GM19351 (cell line): ENCODE measurements at regions not wholly inside any gene's neighbourhood (a gene's known extent, or its start where the extent isn't known, plus 50 kb on each side); places are given as distances from the start of the nearest gene placed in this dataset.
"Not testable (repeated sequence)": the region's sequence is repeated elsewhere in the genome, so short reads cannot be mapped to it uniquely, and the experiment has no call there.

Source experiments
- ATAC-seq: cut with Tn5 transposase; IDR thresholded peaks from one replicate; pipeline ENCODE4 v1.9.1; 2021; ENCODE audit warnings: mild to moderate bottlenecking, moderate library complexity; ENCODE audit not compliant: unreplicated experiment

- no peak for ATAC-seq
Measured at GRCh38 chr3:153889905-153890334, 231.3 kb upstream of the ARHGEF26 start.

DNA sequence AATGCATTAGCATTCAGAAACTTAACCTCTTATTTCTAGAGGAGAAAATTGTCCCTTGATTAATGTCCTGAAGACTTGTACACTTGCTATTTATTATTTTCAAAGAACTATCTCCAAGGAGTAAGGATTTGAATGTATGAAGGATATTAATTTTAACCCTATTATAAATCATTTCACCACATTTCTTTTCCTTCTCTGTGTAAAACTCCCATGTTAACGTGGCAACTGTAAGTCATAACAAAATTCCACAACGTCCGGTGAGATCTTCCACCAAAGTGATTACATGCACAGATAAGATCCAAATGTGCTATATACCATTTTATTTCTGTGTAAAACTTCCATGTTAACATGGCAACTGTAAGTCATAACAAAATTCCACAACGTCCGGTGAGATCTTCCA is 229.1 kb upstream of the ARHGEF26 start:
- no peak for ATAC-seq

DNA sequence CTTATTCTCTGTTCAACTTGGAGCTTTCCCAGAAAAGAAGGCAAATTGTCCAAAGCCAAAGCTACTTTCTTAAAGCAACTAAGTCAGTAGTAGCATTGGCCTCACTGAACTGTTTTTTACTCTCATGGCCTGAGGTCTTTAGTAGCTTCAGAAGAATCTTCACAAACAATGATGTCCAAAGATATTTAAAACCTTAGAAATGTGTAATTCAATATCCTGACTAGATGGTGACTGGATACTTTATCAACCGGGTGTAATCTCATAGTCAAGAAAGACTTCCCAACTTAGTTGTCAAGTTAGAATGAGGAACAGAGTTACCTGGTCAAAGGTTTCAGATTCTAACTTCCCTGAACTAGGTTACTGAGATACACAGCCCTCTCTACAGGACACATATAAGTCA is 226.3 kb upstream of the ARHGEF26 start:
- no peak for ATAC-seq

DNA sequence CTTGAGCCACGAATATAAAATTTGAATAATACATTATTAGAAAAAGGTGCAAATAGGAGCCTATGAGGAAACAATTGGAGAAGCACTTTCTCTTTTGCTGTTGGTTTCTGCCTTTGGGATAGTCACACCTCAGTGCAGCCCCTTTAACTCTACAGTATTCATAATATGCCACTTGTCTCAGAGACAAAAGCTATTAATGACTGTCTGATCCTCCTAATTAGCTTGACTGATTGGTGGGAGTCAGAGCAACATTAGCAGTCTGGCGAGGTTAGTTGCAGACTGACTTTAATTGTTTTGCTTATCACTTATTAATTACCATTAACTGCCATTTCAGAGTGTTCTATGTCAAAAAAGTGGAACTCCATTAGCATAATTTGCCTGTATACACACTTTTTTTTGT is 225.0 kb upstream of the ARHGEF26 start:
- ATAC-seq, result no peak

DNA sequence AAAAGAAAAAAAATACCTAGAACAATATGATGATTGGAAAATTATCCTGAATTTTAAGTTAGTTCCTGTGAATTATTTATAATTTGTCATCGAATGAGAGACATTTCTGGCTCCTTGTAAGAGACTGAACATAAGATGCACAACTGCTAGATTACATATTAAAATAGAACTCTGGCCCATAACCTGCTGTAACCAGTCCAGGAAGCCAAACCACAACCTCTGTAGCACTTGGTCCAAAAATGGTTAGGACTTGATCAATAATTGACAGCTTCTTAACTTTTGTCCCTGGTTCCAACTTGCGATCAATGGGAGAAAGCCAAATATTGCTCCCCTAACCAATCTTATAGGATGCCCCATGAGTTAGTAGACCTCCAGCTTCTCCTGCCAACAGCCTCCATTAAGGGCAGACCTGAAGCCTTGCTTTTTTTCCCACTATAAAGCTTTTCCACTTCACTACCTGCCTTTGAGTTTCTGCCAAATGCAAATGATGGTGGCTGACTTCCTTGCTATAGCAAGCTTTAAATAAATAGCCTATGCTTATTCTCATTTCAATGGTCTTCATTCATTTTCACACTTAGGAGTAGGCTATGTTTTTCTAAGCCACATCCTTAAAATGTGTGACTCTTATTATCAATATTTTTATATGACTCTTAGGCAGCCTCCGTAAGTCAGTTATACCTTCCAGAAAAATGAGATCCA is 224.0 kb upstream of the ARHGEF26 start:
- peak; percentile 59 for ATAC-seq

- peak; percentile 76 for ATAC-seq
Measured at GRCh38 chr3:153897842-153898241, 223.3 kb upstream of the ARHGEF26 start.

GRCh38 chr3:153901152-153901551 is 220.0 kb upstream of the ARHGEF26 start:
- ATAC-seq, result no peak

DNA sequence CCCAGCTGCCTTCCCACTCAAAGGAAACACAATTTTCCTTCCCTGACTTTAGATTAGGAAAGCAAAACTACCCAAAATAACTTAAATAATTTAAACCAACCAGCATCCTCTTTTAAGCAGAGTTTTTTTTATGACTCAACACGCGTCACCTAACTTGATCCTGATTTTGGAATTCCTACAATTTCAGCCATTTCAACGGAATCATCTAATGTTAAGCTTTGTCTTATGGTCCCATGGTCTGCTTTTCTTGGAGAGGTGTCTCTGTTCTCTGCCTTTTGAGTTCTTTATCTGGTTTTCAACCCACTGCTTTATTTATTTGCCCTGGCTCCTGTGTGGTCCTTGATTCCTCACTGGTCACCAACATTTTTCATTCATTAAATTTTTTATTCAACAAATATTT is 219.2 kb upstream of the ARHGEF26 start:
- no peak for ATAC-seq

GRCh38 chr3:153903430-153903829 is 217.8 kb upstream of the ARHGEF26 start:
- ATAC-seq, result peak; percentile 86

GRCh38 chr3:153906366-153906765 is 214.8 kb upstream of the ARHGEF26 start:
- no peak for ATAC-seq

GRCh38 chr3:153910387-153910786 is 210.8 kb upstream of the ARHGEF26 start:
- no peak for ATAC-seq

DNA sequence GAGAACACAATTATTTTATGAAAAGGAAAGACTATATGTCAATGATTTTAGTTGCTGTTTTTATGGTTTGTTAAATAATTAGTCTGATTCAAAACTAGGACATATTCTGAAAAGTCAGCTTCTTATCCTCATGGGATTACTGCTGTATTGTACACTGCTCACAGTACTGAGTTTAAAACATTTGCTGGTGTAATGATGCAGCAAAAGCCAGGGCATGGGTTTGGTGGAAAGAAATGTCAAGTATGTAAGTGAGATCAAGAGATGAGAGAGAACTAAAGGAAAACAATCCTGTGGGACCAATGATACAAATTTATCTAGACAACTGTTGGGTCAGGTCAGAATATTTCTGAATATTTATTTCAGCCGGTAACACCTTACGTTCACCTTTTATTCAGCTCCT is 210.1 kb upstream of the ARHGEF26 start:
- no peak for ATAC-seq

GRCh38 chr3:153919773-153920172 is 201.4 kb upstream of the ARHGEF26 start:
- ATAC-seq, result no peak

- ATAC-seq, result no peak
Measured at GRCh38 chr3:153921826-153922225, 199.4 kb upstream of the ARHGEF26 start.

DNA sequence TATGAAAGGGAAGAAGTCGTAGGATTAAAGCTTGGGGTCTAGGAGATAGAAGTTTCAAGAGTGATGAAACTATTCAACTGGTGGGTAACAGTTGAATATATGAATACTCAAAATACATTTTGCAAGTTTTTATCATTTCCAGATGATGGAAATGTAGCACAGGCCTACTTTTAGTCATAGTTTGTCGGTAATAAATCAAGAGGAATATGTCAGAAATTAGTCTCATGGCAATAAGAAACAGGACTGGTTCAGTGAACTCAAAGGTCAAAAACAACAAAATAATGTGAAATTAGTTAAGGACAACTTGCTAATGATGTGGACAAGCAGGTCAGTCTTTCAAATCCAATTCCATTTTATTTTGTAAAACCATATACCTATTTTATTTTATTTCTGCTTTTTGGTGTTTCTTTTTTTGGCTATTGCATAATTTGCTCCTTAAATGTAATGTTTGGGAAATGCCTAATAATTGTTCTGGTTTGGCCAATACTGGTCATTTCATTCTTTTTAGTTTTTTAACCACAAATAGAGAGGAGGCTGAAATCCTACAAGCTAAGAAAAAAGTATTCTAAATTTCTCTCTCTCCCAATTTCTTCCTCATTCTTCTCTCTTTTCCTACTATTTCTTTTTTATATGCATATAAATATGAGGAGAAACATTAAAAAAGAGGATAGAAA is 195.2 kb upstream of the ARHGEF26 start:
- no peak for ATAC-seq

DNA sequence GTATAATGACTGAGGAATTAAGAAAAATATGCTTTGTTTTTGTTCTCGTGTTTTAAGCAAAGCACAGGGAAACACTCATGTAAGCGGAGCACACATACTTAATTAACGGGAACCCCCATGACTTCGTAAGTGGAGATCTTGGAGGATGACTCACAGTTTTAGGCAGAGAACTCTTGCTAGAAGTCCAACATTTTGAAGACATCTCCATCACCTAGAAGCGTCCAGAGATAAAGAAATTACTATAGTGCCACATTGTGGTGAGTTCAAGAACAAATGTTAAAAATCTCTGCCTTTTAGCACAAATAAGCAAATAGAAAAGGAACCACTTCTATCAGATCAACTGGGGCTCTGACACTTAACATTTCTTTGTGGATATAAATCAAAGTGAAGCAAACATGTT is 194.1 kb upstream of the ARHGEF26 start:
- peak; percentile 65 for ATAC-seq

DNA sequence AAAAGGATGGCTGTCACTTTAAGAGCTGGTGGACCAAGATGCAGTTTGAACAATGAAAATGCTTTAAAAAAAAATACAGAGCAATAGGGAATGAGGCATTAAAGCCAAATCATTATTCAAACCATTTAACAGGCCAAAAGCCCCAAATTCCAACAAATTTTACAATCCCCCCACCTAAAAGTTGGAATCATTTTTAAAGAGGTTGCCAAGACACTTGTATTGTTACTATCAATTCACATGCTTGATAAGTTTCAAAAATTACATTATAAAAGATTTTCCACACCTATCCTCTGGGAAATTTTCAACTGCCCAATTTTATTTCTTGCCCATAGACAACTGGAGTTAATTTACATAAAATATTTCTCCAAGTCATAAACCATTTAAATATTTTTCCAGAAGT is 192.3 kb upstream of the ARHGEF26 start:
- ATAC-seq, result no peak

DNA sequence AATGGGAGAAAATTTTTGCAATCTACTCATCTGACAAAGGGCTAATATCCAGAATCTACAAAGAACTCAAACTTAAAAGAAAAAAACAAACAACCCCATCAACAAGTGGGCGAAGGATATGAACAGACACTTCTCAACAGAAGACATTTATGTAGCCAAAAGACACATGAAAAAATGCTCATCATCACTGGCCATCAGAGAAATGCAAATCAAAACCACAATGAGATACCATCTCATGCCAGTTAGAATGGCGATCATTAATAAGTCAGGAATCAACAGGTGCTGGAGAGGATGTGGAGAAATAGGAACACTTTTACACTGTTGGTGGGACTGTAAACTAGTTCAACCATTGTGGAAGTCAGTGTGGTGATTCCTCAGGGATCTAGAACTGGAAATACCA is 187.7 kb upstream of the ARHGEF26 start:
- not testable (repeated sequence) for ATAC-seq

GRCh38 chr3:153944084-153944483 is 177.1 kb upstream of the ARHGEF26 start:
- ATAC-seq, result no peak

- no peak for ATAC-seq
Measured at GRCh38 chr3:153951276-153951675, 169.9 kb upstream of the ARHGEF26 start.

DNA sequence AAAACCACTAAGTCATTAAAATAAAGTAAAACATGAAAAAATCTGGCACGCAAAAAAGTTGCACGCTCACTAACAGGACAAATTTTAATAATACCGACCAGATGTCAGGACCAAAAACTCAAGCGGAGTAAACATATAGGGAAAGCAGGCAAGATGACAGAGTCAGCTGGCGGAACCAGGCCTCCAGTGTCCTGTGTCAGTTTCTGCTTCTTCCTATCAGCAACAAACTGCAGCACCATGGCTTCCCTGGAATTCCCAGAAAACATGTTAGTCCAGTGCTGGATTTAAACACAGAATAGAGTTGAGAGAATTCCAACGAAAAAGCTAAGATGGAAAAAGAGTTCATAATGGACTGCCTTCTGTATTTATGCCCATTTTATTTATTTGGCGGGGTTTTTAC is 169.1 kb upstream of the ARHGEF26 start:
- no peak for ATAC-seq

DNA sequence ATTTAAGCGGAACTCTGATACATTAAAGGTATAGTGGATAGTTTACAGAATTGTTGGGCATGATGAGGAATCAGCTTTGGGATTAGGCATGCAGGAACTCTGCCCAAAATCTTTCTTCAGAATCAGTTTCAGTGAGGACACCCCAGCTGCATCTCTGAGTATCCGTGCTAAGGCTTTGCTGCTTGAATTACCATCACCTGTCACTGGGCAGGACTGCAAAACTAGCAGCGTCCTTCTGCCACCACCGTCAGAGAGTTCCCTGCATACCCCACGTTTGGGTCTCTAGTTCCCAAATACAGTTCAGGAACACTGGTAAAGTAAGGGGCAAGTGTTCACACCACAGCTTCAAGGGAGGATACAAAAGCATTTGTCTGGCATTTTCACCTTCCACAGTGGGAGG is 164.6 kb upstream of the ARHGEF26 start:
- no peak for ATAC-seq

- no peak for ATAC-seq
Measured at GRCh38 chr3:153957421-153957820, 163.8 kb upstream of the ARHGEF26 start.
